DND-41 (cell line): ENCODE measurements at regions not wholly inside any gene's neighbourhood (a gene's known extent, or its start where the extent isn't known, plus 50 kb on each side); places are given as distances from the start of the nearest gene placed in this dataset.
"Not testable (repeated sequence)": the region's sequence is repeated elsewhere in the genome, so short reads cannot be mapped to it uniquely, and the experiment has no call there.

Experiments
- ATAC-seq: fragments of 200-7000 bp; cut with Tn5 transposase; 3 replicates; pipeline ENCODE4 v1.9.1; 2021; ENCODE audit warnings: low read depth; ENCODE audit not compliant: insufficient read depth
- DNase-seq: peaks from one replicate; pipeline ENCODE4 v3.0.0-alpha.2; 2020
- H2AFZ ChIP-seq: 2 replicates; pipeline ENCODE4 v1.6.0; 2012; ENCODE audit warnings: low read depth, low read length
- H3K27ac ChIP-seq: 2 replicates; pipeline ENCODE4 v1.5.1; 2012; ENCODE audit warnings: low read length, inconsistent platforms
- H3K27me3 ChIP-seq: fragments of 200-600 bp; sonication (generic); 2 replicates; pipeline ENCODE4 v1.6.0; 2012; ENCODE audit warnings: low read length, mild to moderate bottlenecking, inconsistent platforms; ENCODE audit not compliant: insufficient read depth, poor library complexity
- H3K36me3 ChIP-seq: 2 replicates; pipeline ENCODE4 v1.5.1; 2012; ENCODE audit warnings: low read length, inconsistent platforms; ENCODE audit not compliant: insufficient read depth
- H3K4me1 ChIP-seq: 2 replicates; pipeline ENCODE4 v1.5.1; 2012; ENCODE audit warnings: mild to moderate bottlenecking, low read length; ENCODE audit not compliant: insufficient read depth
- H3K4me2 ChIP-seq: 2 replicates; pipeline ENCODE4 v1.6.0; 2012; ENCODE audit warnings: mild to moderate bottlenecking, moderate library complexity, low read length, inconsistent platforms; ENCODE audit not compliant: insufficient read depth
- H3K4me3 ChIP-seq, 2 experiments: fragments of 200-600 bp in 1 of 2; shearing (Covaris generic) in 1 of 2; 2 replicates each; pipeline ENCODE4 v1.5.1; 2012 to 2016; ENCODE audit warnings: inconsistent platforms in 2 of 2, low read length in 2 of 2, mild to moderate bottlenecking in 2 of 2, low read depth in 1 of 2, moderate library complexity in 1 of 2
- H3K79me2 ChIP-seq: 2 replicates; pipeline ENCODE4 v1.6.0; 2012; ENCODE audit warnings: low read length, inconsistent platforms; ENCODE audit not compliant: insufficient read depth
- H3K9ac ChIP-seq: 2 replicates; pipeline ENCODE4 v1.6.0; 2012; ENCODE audit warnings: low read depth, mild to moderate bottlenecking, inconsistent platforms, low read length, moderate library complexity
- H3K9me3 ChIP-seq: 2 replicates; pipeline ENCODE4 v1.5.1; 2012; ENCODE audit warnings: low read length, moderate library complexity, mild to moderate bottlenecking, inconsistent platforms; ENCODE audit not compliant: insufficient read depth, severe bottlenecking
- H4K20me1 ChIP-seq: 2 replicates; pipeline ENCODE4 v1.6.0; 2012; ENCODE audit warnings: low read length; ENCODE audit not compliant: insufficient read depth
- EZH2 ChIP-seq: IDR thresholded peaks from 3 replicates; pipeline ENCODE4 v1.6.1; 2012; ENCODE audit warnings: borderline replicate concordance, low read depth, mild to moderate bottlenecking, moderate library complexity, low read length, inconsistent platforms; ENCODE audit not compliant: severe bottlenecking
- TF ChIP-seq, protein P1 (sequence below): IDR thresholded peaks from 2 replicates; pipeline ENCODE4 v1.5.1; 2012; ENCODE audit warnings: borderline replicate concordance, low read length, moderate library complexity, mild to moderate bottlenecking; ENCODE audit not compliant: poor library complexity, severe bottlenecking; ENCODE audit errors: extremely low read depth

DNA sequence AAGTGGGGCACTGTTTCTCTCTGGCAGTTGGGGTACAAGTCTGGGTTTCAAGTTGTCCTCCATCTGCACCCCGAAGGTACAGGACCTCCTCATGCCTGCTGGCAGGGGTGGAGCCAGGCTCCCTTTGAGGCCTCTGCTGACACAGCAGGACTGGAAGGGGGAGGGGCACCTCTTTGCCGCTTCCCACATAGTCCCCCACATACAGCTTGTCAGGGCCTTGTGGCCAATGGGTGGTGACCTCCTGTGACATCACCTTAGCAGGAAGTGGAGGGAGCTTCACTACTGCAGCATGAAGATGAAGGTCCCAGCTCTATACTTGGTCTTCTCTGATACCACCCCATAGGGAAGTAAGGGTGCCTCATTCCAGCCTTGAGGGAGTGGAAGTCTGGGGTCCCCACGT is 167.8 kb downstream of the RAMP3 start:
- no peak overlapping the region for H2AFZ ChIP-seq
- H3K36me3 ChIP-seq = no peaks in the 10 kb centered on the region
- H3K4me2 ChIP-seq = no peak overlapping the region
- no peak overlapping the region for H3K4me3 ChIP-seq
- H4K20me1 ChIP-seq = no peaks in the 10 kb centered on the region
- H3K9ac ChIP-seq = no peak overlapping the region
- H3K4me1 ChIP-seq = no peaks in the 10 kb centered on the region
- DNase-seq (peak; percentile 20), ATAC-seq (peak; percentile 49; the same call in 1 of the 3 replicates)
- TF ChIP-seq, protein P1, sequence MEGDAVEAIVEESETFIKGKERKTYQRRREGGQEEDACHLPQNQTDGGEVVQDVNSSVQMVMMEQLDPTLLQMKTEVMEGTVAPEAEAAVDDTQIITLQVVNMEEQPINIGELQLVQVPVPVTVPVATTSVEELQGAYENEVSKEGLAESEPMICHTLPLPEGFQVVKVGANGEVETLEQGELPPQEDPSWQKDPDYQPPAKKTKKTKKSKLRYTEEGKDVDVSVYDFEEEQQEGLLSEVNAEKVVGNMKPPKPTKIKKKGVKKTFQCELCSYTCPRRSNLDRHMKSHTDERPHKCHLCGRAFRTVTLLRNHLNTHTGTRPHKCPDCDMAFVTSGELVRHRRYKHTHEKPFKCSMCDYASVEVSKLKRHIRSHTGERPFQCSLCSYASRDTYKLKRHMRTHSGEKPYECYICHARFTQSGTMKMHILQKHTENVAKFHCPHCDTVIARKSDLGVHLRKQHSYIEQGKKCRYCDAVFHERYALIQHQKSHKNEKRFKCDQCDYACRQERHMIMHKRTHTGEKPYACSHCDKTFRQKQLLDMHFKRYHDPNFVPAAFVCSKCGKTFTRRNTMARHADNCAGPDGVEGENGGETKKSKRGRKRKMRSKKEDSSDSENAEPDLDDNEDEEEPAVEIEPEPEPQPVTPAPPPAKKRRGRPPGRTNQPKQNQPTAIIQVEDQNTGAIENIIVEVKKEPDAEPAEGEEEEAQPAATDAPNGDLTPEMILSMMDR = no peak
- TF ChIP-seq EZH2 = no peak
- no peak overlapping the region for H3K27ac ChIP-seq
- no peaks in the 10 kb centered on the region for H3K79me2 ChIP-seq
- no peaks in the 10 kb centered on the region for H3K27me3 ChIP-seq
- no peaks in the 10 kb centered on the region for H3K9me3 ChIP-seq

DNA sequence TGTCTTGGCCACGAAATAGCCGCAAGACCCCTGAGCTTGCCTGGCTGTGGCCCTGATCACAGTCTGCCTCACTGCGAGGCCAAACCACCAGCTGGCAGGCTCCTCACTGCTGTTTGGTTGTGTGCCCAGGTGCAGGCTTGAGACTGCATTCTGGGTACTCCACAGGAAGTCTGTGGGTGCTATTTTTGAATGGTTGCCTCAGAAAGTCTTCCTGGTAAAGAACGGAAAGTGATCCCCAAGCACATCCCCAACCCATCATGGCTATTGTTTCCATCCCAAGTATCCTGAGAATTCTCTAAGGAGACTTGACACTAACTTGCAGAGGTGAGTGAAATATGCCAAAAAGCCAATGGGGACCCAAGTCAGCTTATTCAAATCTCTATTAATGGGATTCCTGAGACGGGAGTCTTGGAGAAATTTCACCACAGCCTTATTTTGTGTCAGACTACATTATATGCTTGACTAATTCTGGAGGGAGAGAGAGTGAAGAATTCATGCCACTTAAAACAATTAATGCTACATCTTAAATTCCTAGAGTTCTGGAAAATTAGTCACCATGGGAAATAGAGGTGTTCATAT is 170.9 kb downstream of the RAMP3 start:
- H3K9me3 ChIP-seq = no peaks in the 10 kb centered on the region
- peak; percentile 69 for ATAC-seq

DNA sequence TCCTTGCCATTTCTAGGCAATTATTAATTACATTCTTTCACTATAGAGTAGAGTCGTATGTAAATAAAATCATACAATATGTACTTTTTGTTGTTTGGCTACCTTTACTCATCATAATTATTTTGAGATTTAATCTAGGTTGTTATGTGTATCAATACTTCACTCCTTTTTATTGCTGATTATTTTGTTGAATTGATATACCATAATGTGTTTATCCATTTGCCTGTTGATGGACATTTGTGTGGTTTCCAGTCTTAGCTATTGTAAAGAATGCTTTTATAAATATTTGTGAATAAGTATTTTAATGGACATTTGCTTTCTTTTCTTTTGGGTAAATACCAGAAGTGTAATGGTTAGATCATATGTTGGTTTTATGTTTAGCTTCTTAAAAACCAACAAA is 174.0 kb downstream of the RAMP3 start:
- no peaks in the 10 kb centered on the region for H3K79me2 ChIP-seq
- H3K27me3 ChIP-seq = no peaks in the 10 kb centered on the region
- no peak overlapping the region for H3K27ac ChIP-seq
- ATAC-seq = no peak
- H2AFZ ChIP-seq = no peak overlapping the region
- H3K9me3 ChIP-seq = no peaks in the 10 kb centered on the region
- H3K36me3 ChIP-seq = no peaks in the 10 kb centered on the region
- no peak overlapping the region for H3K9ac ChIP-seq
- DNase-seq = no peak
- no peak overlapping the region for H3K4me2 ChIP-seq
- no peaks in the 10 kb centered on the region for H3K4me1 ChIP-seq
- no peak overlapping the region for H3K4me3 ChIP-seq
- H4K20me1 ChIP-seq = no peaks in the 10 kb centered on the region
- TF ChIP-seq, protein P1 = no peak
- no peak for TF ChIP-seq EZH2

More for the DNA sequence above, 170.9 kb downstream of the RAMP3 start:
- Histone ChIP-seq H3K79me2 (no peaks in the 10 kb centered on the region), H2AFZ (no peak overlapping the region), H3K36me3 (no peaks in the 10 kb centered on the region), H3K4me3 (no peak overlapping the region), H4K20me1 (no peaks in the 10 kb centered on the region), H3K27ac (no peak overlapping the region), H3K4me2 (no peak overlapping the region), H3K27me3 (no peaks in the 10 kb centered on the region), H3K4me1 (no peaks in the 10 kb centered on the region), H3K9ac (no peak overlapping the region)
- DNase-seq = peak; percentile 29
- TF ChIP-seq, protein P1 = no peak
- TF ChIP-seq EZH2 = no peak

DNA sequence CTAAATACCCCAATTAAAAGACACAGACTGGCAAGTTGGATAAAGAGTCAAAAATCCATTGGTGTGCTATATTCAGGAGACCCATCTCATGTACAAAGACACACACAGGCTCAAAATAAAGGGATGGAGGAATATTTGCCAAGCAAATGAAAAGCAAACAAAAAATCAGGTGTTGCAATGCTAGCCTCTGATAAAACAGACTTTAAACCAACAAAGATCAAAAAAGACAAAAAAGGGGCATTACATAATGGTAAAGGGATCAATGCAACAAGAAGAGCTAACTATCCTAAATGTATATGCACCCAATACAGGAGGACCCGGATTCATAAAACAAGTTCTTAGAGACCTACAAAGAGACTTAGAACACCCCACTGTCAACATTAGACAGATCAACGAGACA is 177.4 kb downstream of the RAMP3 start:
- not testable (repeated sequence) for H2AFZ ChIP-seq, DNase-seq, H3K27ac ChIP-seq, H3K79me2 ChIP-seq, H3K4me2 ChIP-seq, ATAC-seq, H4K20me1 ChIP-seq, H3K9ac ChIP-seq, H3K4me3 ChIP-seq, H3K9me3 ChIP-seq, H3K36me3 ChIP-seq, H3K4me1 ChIP-seq, H3K27me3 ChIP-seq
